Aorta (tissue), 5 donors: ENCODE measurements at regions not wholly inside any gene's neighbourhood (a gene's known extent, or its start where the extent isn't known, plus 50 kb on each side); places are given as distances from the start of the nearest gene placed in this dataset.

ENCODE experiments used
- ATAC-seq: fragments of 200-7000 bp; cut with Tn5 transposase; one replicate; pipeline ENCODE4 v1.9.1; 2022; ENCODE audit warnings: moderate library complexity; ENCODE audit not compliant: low FRiP score
- DNase-seq, 2 donors: peaks; one replicate each; pipeline ENCODE4 v3.0.0-alpha.2; 2020
- H3K27ac ChIP-seq, 2 donors: one replicate each; pipeline ENCODE4 v1.5.1; 2013; ENCODE audit warnings: low read length in 2 of 2, mild to moderate bottlenecking in 2 of 2, moderate library complexity in 2 of 2, control low read depth in 1 of 2, inconsistent platforms in 1 of 2, low read depth in 1 of 2
- H3K27me3 ChIP-seq, 2 donors: one replicate each; pipeline ENCODE4 v1.6.1; 2013; ENCODE audit warnings: control low read depth in 1 of 2, low read length in 1 of 2, mild to moderate bottlenecking in 1 of 2, moderate library complexity in 1 of 2; ENCODE audit not compliant: insufficient read depth in 2 of 2, control insufficient read depth in 1 of 2
- H3K36me3 ChIP-seq, 2 donors: one replicate each; pipeline ENCODE4 v1.6.1; 2013; ENCODE audit warnings: control low read depth in 1 of 2, low read length in 1 of 2, mild to moderate bottlenecking in 1 of 2; ENCODE audit not compliant: insufficient read depth in 2 of 2, control insufficient read depth in 1 of 2
- H3K4me1 ChIP-seq, 2 donors: one replicate each; pipeline ENCODE4 v1.6.1; 2013; ENCODE audit warnings: low read length in 2 of 2, control low read depth in 1 of 2, mild to moderate bottlenecking in 1 of 2, moderate library complexity in 1 of 2; ENCODE audit not compliant: insufficient read depth in 2 of 2, control insufficient read depth in 1 of 2
- H3K4me3 ChIP-seq, 2 donors: one replicate each; pipeline ENCODE4 v1.5.1; 2013; ENCODE audit warnings: low read length in 2 of 2, control low read depth in 1 of 2, mild to moderate bottlenecking in 1 of 2
- H3K9me3 ChIP-seq: one replicate; pipeline ENCODE4 v1.6.1; 2013; ENCODE audit warnings: mild to moderate bottlenecking, low read length; ENCODE audit not compliant: control insufficient read depth
- WGBS, 2 donors: extraction: QIAGEN DNeasy Blood & Tissue Kit; methylation state at CpG; one replicate each; pipeline ENCODE4 v1.1.7; 2013; 5-methylcytosine and 5-hydroxymethylcytosine counted together
- intact Hi-C, 2 donors: fragments of 100-400 bp; cut with DNase I; formaldehyde crosslinking; loops; one replicate each; pipeline versions ENCODE4 v1.14.2 to v1.15.0; 2022
- donor health status: healthy with polysubstance abuse.
- donor health status: Bipolar disorder and iron deficiency.
- donor health status: DM: no; HTN: no; CAD: no.
- donor health status: DM: no; HTN: no; CAD: no.
- donor health status: DM: yes; HTN: yes; CAD: no.

DNA sequence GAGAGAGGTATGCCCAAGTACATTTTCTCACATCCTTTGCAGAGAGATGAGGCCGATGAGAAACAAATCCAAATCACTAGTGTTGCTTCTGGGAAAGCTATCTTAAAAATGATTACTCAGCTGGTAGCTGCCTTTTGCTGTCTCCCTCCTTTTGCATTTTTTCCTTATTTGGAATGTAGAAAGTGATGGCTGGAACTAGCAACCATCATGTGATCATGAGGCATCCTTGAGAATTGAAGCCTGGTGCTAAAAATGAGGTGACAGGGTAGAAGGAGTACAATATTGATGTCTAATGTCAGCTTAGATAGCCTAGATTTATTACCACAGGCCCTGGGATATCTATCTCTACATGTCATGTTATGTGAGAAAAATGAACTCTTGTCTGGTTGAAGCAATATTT is 109.3 kb upstream of the TAF11L2 start:
- Histone ChIP-seq H3K36me3 (no peaks in the 10 kb centered on the region), H3K4me1 (no peaks in the 10 kb centered on the region), H3K27ac (no peak overlapping the region), H3K4me3 (no peak overlapping the region), H3K27me3 (no peaks in the 10 kb centered on the region), H3K9me3 (no peaks in the 10 kb centered on the region)
- no peak for ATAC-seq
- WGBS, 2 donors = 33 to 68% methylated on average over 1 of the region's 1 CpG
- DNase-seq = no peak
- intact Hi-C loops = no loop called here

DNA sequence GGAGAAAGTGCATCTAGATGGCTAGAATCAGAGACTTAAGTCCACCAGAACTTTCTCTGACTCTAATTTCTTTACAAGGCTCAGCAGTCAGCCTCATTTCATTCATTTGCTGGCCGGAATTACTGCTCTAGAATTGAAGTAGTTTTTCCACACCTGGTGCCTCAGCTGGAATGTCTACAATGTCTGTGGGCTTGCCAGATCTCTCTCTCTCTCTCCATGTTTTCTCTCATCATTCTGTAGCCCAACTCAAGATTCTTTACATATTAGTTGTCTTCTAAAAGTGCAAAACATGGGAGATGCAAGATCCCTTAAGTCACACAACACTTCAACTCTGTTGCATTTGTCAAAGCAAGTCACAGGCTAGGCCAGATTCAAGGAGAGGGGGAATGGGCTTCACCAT is 103.9 kb upstream of the TAF11L2 start:
- Histone ChIP-seq H3K4me1 (no peaks in the 10 kb centered on the region), H3K27ac (no peak overlapping the region), H3K4me3 (no peak overlapping the region), H3K36me3 (no peaks in the 10 kb centered on the region), H3K9me3 (peaks cover 4% of the 10 kb centered on the region), H3K27me3 (peaks cover 0 to 2% of the 10 kb centered on the region in 2 donors)
- 89 to 90% methylated on average over 1 of the region's 1 CpG for whole genome bisulfite sequencing, 2 donors
- intact Hi-C loops = no loop called here
- DNase-seq = no peak
- no peak for ATAC-seq

- no peaks in the 10 kb centered on the region for H3K4me1 ChIP-seq
- H3K4me3 ChIP-seq = no peak overlapping the region
- H3K36me3 ChIP-seq = no peaks in the 10 kb centered on the region
- WGBS, 2 donors = 74% methylated on average over 5 of the region's 5 CpGs
- H3K27me3 ChIP-seq = peaks cover 0 to 3% of the 10 kb centered on the region in 2 donors
- DNase-seq (no peak), ATAC-seq (no peak)
- H3K27ac ChIP-seq = no peak overlapping the region
- peaks cover 4% of the 10 kb centered on the region for H3K9me3 ChIP-seq
- intact Hi-C loops = no loop called here
Measured at GRCh38 chr5:17395106-17395880, 102.7 kb upstream of the TAF11L2 start.

DNA sequence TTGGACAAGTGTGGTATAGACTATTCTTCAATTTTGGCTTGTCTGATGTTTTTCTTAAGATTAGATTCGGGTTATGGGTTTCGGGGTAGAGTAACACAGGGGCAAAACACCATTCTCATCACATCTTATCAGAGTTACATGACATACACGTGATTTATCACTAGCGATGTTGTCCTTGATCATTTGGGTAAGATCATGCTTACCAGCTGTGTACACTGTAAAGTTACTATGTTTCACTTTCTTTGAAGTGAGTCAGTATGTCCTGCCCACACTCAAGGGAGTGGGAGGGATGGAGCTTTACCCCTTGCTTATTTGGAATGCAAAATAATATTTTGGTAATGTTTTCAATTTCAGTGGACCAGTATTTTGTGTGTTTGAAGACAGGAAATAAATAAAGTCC is 101.8 kb upstream of the TAF11L2 start:
- ATAC-seq (no peak), DNase-seq (no peak)
- intact Hi-C loops = no loop called here
- no peak overlapping the region for H3K4me3 ChIP-seq
- H3K27ac ChIP-seq = no peak overlapping the region
- peaks cover 4% of the 10 kb centered on the region for H3K9me3 ChIP-seq
- 33 to 49% methylated on average over 4 of the region's 4 CpGs for WGBS, 2 donors
- H3K27me3 ChIP-seq = peaks cover 0 to 3% of the 10 kb centered on the region in 2 donors
- H3K36me3 ChIP-seq = no peaks in the 10 kb centered on the region
- H3K4me1 ChIP-seq = no peaks in the 10 kb centered on the region

GRCh38 chr5:17398431-17398830 is 99.6 kb upstream of the TAF11L2 start:
- no peak for DNase-seq
- no peaks in the 10 kb centered on the region for H3K36me3 ChIP-seq
- H3K27ac ChIP-seq = no peak overlapping the region
- 40 to 41% methylated on average over 4 of the region's 4 CpGs for WGBS, 2 donors
- peaks cover 0 to 3% of the 10 kb centered on the region in 2 donors for H3K27me3 ChIP-seq
- H3K4me3 ChIP-seq = no peak overlapping the region
- intact Hi-C loops = no loop called here
- no peaks in the 10 kb centered on the region for H3K4me1 ChIP-seq
- ATAC-seq = no peak
- H3K9me3 ChIP-seq = peaks cover 4% of the 10 kb centered on the region

GRCh38 chr5:17398866-17399835 is 98.9 kb upstream of the TAF11L2 start:
- intact Hi-C loops = no loop called here
- no peak overlapping the region for H3K4me3 ChIP-seq

GRCh38 chr5:17399931-17400330 is 98.1 kb upstream of the TAF11L2 start:
- Histone ChIP-seq H3K36me3 (no peaks in the 10 kb centered on the region), H3K4me3 (no peak overlapping the region), H3K4me1 (no peaks in the 10 kb centered on the region), H3K27me3 (peaks cover 0 to 3% of the 10 kb centered on the region in 2 donors), H3K9me3 (peaks cover 4% of the 10 kb centered on the region), H3K27ac (no peak overlapping the region)
- DNase-seq (no peak), ATAC-seq (no peak)
- intact Hi-C loops = no loop called here
- WGBS, 2 donors = 92 to 95% methylated on average over 3 of the region's 3 CpGs

More at GRCh38 chr5:17398866-17399835, 98.9 kb upstream of the TAF11L2 start:
- no peaks in the 10 kb centered on the region for H3K36me3 ChIP-seq
- no peaks in the 10 kb centered on the region for H3K4me1 ChIP-seq
- DNase-seq = no peak
- H3K9me3 ChIP-seq = peaks cover 4% of the 10 kb centered on the region
- WGBS, 2 donors = 86 to 88% methylated on average over 7 of the region's 7 CpGs
- no peak for ATAC-seq
- no peak overlapping the region for H3K27ac ChIP-seq
- peaks cover 0 to 3% of the 10 kb centered on the region in 2 donors for H3K27me3 ChIP-seq

DNA sequence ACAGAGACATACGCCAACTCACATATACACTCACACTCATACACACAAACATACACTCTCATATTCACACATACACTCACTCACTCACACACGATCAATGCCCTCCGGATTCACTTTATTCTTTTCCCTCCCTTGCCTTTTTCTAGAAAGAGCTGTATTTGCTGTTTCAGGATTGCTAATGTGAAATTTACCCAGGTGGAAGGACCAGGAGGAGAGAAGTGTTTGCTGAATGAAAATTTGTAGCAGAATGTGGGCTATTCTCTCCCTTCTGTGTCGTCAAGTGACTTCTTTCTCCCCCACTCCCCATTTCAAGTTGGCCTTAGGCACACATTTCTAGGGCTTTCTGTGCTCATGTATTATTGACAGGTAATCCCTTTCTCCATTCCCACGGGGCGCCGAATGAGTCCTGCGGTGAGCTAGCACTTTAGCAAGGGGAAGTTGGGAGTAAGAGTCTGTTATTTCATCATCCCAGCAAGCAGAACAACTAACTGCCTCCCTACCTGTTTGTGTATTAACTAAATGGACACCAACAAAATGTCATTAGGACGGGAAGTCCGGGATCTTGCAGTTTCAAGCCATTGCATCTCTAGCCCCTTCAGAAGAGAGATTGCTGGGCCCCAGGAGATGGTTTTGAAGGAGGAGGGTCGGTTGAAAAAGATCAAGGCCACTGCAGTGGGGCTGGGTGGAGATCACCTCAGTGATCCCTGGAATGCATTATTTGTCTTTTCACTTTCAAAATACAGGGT is 97.1 kb upstream of the TAF11L2 start:
- Histone ChIP-seq H3K36me3 (no peaks in the 10 kb centered on the region), H3K4me1 (no peaks in the 10 kb centered on the region), H3K27me3 (peaks cover 0 to 3% of the 10 kb centered on the region in 2 donors), H3K9me3 (peaks cover 4% of the 10 kb centered on the region), H3K4me3 (no peak overlapping the region), H3K27ac (no peak overlapping the region)
- intact Hi-C loops = no loop called here
- DNase-seq (no peak), ATAC-seq (no peak)
- 81 to 84% methylated on average over 11 of the region's 11 CpGs for WGBS, 2 donors
